Hepatocyte (in vitro differentiated cells): ENCODE measurements at regions not wholly inside any gene's neighbourhood (a gene's known extent, or its start where the extent isn't known, plus 50 kb on each side); places are given as distances from the start of the nearest gene placed in this dataset.

ENCODE experiments used
- CTCF ChIP-seq: fragments of 200-600 bp; sonication (generic); IDR thresholded peaks from 2 replicates; pipeline ENCODE4 v1.5.1; 2016; ENCODE audit warnings: antibody characterized with exemption, mild to moderate bottlenecking; ENCODE audit not compliant: poor library complexity
- EZH2 ChIP-seq: fragments of 200-600 bp; sonication (generic); IDR thresholded peaks from 2 replicates; pipeline ENCODE4 v1.6.1; 2016; ENCODE audit warnings: antibody characterized with exemption, mild to moderate bottlenecking, borderline replicate concordance
- EZH2phosphoT487 ChIP-seq: fragments of 200-600 bp; sonication (generic); IDR thresholded peaks from one replicate; pipeline ENCODE4 v1.6.1; 2018; ENCODE audit warnings: antibody characterized with exemption, mild to moderate bottlenecking, low read depth, moderate library complexity; ENCODE audit not compliant: unreplicated experiment, severe bottlenecking

DNA sequence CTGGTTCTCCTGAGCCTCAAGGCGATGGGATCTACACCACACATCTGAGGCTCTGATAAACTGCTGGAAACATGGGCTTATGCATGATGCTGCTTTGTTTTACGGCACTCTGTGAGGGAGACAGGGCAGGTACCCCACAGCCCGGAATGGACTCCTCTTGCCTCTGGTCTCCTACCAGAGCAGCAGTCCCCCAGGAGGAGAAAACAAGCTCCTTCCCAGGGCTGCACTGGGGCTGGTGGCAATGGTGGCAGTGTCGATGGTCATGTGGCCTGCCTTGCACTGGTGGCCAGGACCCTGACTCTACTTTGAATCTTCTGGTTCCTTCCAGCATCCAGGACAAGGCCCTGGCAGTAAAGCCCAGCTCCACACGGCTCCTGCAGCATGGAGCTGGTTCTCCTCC lies 79.4 kb downstream of the TOMM20 start:
- TF ChIP-seq CTCF (no peak), EZH2phosphoT487 (no peak), EZH2 (no peak)
